IMR-90 (cell line): ENCODE measurements at regions not wholly inside any gene's neighbourhood (a gene's known extent, or its start where the extent isn't known, plus 50 kb on each side); places are given as distances from the start of the nearest gene placed in this dataset.

Source experiments
- ATAC-seq: fragments of 200-7000 bp; cut with Tn5 transposase; 2 replicates; pipeline ENCODE4 v1.9.1; 2020; ENCODE audit warnings: low read depth, mild to moderate bottlenecking, moderate library complexity
- BruUV-seq: library from RNA; stranded (reverse); fragments of 400-500 nt; replicated peaks from 2 replicates; lab custom pipeline; 2021; lab: Mats Ljungman, UMichigan
- CTCF ChIA-PET: fragments of 300-600 bp; formaldehyde crosslinking; extraction: SDS; loops from one replicate; lab custom pipeline; 2021; ENCODE audit warnings: antibody characterized with exemption; lab: Yijun Ruan, JAX
- POLR2A ChIA-PET: fragments of 300-600 bp; sonication (Branson Sonifier 250); formaldehyde crosslinking; loops from one replicate; lab custom pipeline; 2022; ENCODE audit warnings: antibody characterized with exemption; ENCODE audit not compliant: unreplicated experiment; lab: Charles Lee
- DNase-seq: peaks from one replicate; pipeline ENCODE4 v3.0.0; 2013
- H2AFZ ChIP-seq: replicated peaks from 2 replicates; pipeline ENCODE3; 2013; ENCODE audit warnings: low read length, mild to moderate bottlenecking; ENCODE audit not compliant: poor library complexity
- H2AK5ac ChIP-seq: 2 replicates; pipeline ENCODE4 v1.6.1; 2013; ENCODE audit warnings: low read depth, low read length, inconsistent platforms
- H2AK9ac ChIP-seq: replicated peaks from 2 replicates; pipeline ENCODE3; 2013; ENCODE audit warnings: mild to moderate bottlenecking, low read depth, low read length, moderate library complexity; ENCODE audit not compliant: poor library complexity
- H2BK120ac ChIP-seq: 2 replicates; pipeline ENCODE4 v1.6.1; 2013; ENCODE audit warnings: low read depth, low read length, inconsistent platforms
- H2BK15ac ChIP-seq: 3 replicates; pipeline ENCODE4 v1.6.1; 2013; ENCODE audit warnings: low read depth, low read length, inconsistent platforms
- H2BK20ac ChIP-seq: 2 replicates; pipeline ENCODE4 v1.6.1; 2013; ENCODE audit warnings: low read depth, mild to moderate bottlenecking, inconsistent platforms, low read length, moderate library complexity
- H2BK5ac ChIP-seq: 2 replicates; pipeline ENCODE4 v1.6.1; 2013; ENCODE audit warnings: mild to moderate bottlenecking, low read depth, low read length, inconsistent platforms; ENCODE audit not compliant: poor library complexity, severe bottlenecking
- H3K14ac ChIP-seq: replicated peaks from 2 replicates; pipeline ENCODE4 v1.6.1; 2013; ENCODE audit warnings: low read depth, low read length, inconsistent platforms
- H3K18ac ChIP-seq: 2 replicates; pipeline ENCODE4 v1.6.1; 2013; ENCODE audit warnings: low read depth, low read length, control low read depth
- H3K23ac ChIP-seq: 2 replicates; pipeline ENCODE4 v1.6.1; 2013; ENCODE audit warnings: low read depth, low read length, inconsistent platforms
- H3K27ac ChIP-seq: 2 replicates; pipeline ENCODE4 v1.5.1; 2013; ENCODE audit warnings: mild to moderate bottlenecking, control low read depth, low read length; ENCODE audit not compliant: insufficient read depth
- H3K27me3 ChIP-seq: 2 replicates; pipeline ENCODE4 v1.6.1; 2013; ENCODE audit warnings: low read length; ENCODE audit not compliant: control insufficient read depth, insufficient read depth
- H3K36me3 ChIP-seq: 2 replicates; pipeline ENCODE4 v1.6.1; 2013; ENCODE audit warnings: low read length, mixed read lengths; ENCODE audit not compliant: control insufficient read depth, insufficient read depth
- H3K4ac ChIP-seq: 2 replicates; pipeline ENCODE4 v1.6.1; 2013; ENCODE audit warnings: low read depth, low read length, inconsistent platforms
- H3K4me1 ChIP-seq: 2 replicates; pipeline ENCODE4 v1.6.1; 2013; ENCODE audit warnings: low read length, mixed read lengths; ENCODE audit not compliant: control insufficient read depth, insufficient read depth
- H3K4me2 ChIP-seq: 2 replicates; pipeline ENCODE4 v1.6.1; 2013; ENCODE audit warnings: low read depth, mild to moderate bottlenecking, control low read depth, low read length, moderate library complexity
- H3K4me3 ChIP-seq: 2 replicates; pipeline ENCODE4 v1.5.1; 2013; ENCODE audit warnings: low read depth, mild to moderate bottlenecking, control low read depth, low read length, moderate library complexity; ENCODE audit not compliant: insufficient read depth
- H3K56ac ChIP-seq: 2 replicates; pipeline ENCODE4 v1.6.1; 2013; ENCODE audit warnings: low read length, inconsistent platforms; ENCODE audit not compliant: insufficient read depth; ENCODE audit errors: extremely low read depth
- H3K79me1 ChIP-seq, 2 experiments: 2 replicates each; pipeline ENCODE4 v1.6.1; 2013; ENCODE audit warnings: low read length in 2 of 2, inconsistent platforms in 1 of 2, low read depth in 1 of 2
- H3K9ac ChIP-seq: 2 replicates; pipeline ENCODE4 v1.6.1; 2013; ENCODE audit warnings: low read depth, low read length, control low read depth
- H3K9me1 ChIP-seq: 2 replicates; pipeline ENCODE4 v1.6.1; 2013; ENCODE audit warnings: low read length, inconsistent platforms; ENCODE audit not compliant: insufficient read depth
- H3K9me3 ChIP-seq: 2 replicates; pipeline ENCODE4 v1.6.1; 2013; ENCODE audit warnings: low read length; ENCODE audit not compliant: control insufficient read depth, insufficient read depth
- H4K20me1 ChIP-seq: 2 replicates; pipeline ENCODE4 v1.6.1; 2013; ENCODE audit warnings: low read length, inconsistent platforms; ENCODE audit not compliant: insufficient read depth
- H4K5ac ChIP-seq: 2 replicates; pipeline ENCODE4 v1.6.1; 2013; ENCODE audit warnings: mild to moderate bottlenecking, low read depth, low read length, control low read depth
- H4K8ac ChIP-seq, 2 experiments: 2 replicates each; pipeline ENCODE4 v1.6.1; 2013; ENCODE audit warnings: low read depth in 2 of 2, low read length in 2 of 2, control low read depth in 1 of 2, inconsistent platforms in 1 of 2
- H4K91ac ChIP-seq: 2 replicates; pipeline ENCODE4 v1.6.1; 2013; ENCODE audit warnings: low read depth, low read length, inconsistent platforms; ENCODE audit not compliant: insufficient read depth
- BHLHE40 ChIP-seq: fragments of 150-350 bp; IDR thresholded peaks from 2 replicates; pipeline ENCODE4 v1.6.1; 2016; ENCODE audit warnings: mild to moderate bottlenecking, low read depth, low read length
- CEBPB ChIP-seq: IDR thresholded peaks from 2 replicates; pipeline ENCODE4 v1.6.1; 2012; ENCODE audit warnings: low read depth, low read length, improper control_type of control experiment
- CHD1 ChIP-seq: IDR thresholded peaks from 2 replicates; pipeline ENCODE4 v1.6.1; 2012; ENCODE audit warnings: low read depth, low read length, improper control_type of control experiment
- CTCF ChIP-seq: conservative IDR thresholded peaks from 2 replicates; pipeline ENCODE4 v1.5.1; 2012; ENCODE audit warnings: mild to moderate bottlenecking, low read depth, low read length, improper control_type of control experiment
- ELK1 ChIP-seq: fragments of 150-350 bp; IDR thresholded peaks from 2 replicates; pipeline ENCODE4 v1.6.1; 2016; ENCODE audit warnings: low read depth, mild to moderate bottlenecking, low read length, moderate library complexity, borderline replicate concordance
- FOS ChIP-seq: fragments of 150-350 bp; IDR thresholded peaks from 2 replicates; pipeline ENCODE4 v1.6.1; 2016; ENCODE audit warnings: low read depth, low read length
- MAFK ChIP-seq: IDR thresholded peaks from 2 replicates; pipeline ENCODE4 v1.6.1; 2012; ENCODE audit warnings: low read depth, low read length, improper control_type of control experiment
- MAZ ChIP-seq: IDR thresholded peaks from 2 replicates; pipeline ENCODE4 v1.6.1; 2012; ENCODE audit warnings: low read depth, mild to moderate bottlenecking, low read length, improper control_type of control experiment, moderate library complexity, borderline replicate concordance
- MXI1 ChIP-seq: IDR thresholded peaks from 2 replicates; pipeline ENCODE4 v1.6.1; 2012; ENCODE audit warnings: low read depth, mild to moderate bottlenecking, low read length, moderate library complexity, borderline replicate concordance
- NFE2L2 ChIP-seq: fragments of 150-350 bp; IDR thresholded peaks from 2 replicates; pipeline ENCODE4 v1.6.1; 2016; ENCODE audit warnings: low read depth, mild to moderate bottlenecking, low read length
- POLR2A ChIP-seq: IDR thresholded peaks from 2 replicates; pipeline ENCODE4 v1.6.1; 2012; ENCODE audit warnings: mild to moderate bottlenecking, low read depth, low read length
- RAD21 ChIP-seq: IDR thresholded peaks from 2 replicates; pipeline ENCODE4 v1.6.1; 2012; ENCODE audit warnings: low read length, improper control_type of control experiment
- RCOR1 ChIP-seq: IDR thresholded peaks from 2 replicates; pipeline ENCODE4 v1.6.1; 2012; ENCODE audit warnings: mild to moderate bottlenecking, low read length, improper control_type of control experiment; ENCODE audit not compliant: insufficient replicate concordance
- RFX5 ChIP-seq: IDR thresholded peaks from 2 replicates; pipeline ENCODE4 v1.8.0; 2012; ENCODE audit warnings: low read depth, mild to moderate bottlenecking, low read length, moderate library complexity
- SMC3 ChIP-seq: fragments of 150-350 bp; IDR thresholded peaks from 2 replicates; pipeline ENCODE4 v1.6.1; 2016; ENCODE audit warnings: low read depth, mild to moderate bottlenecking, antibody characterized with exemption, low read length, moderate library complexity
- USF2 ChIP-seq: fragments of 150-350 bp; IDR thresholded peaks from 2 replicates; pipeline ENCODE4 v1.6.1; 2017; ENCODE audit warnings: mild to moderate bottlenecking, antibody characterized with exemption, low read length, low read depth
- WGBS, 2 experiments: methylation state at CpG; one replicate each; pipeline versions ENCODE4 v1.1.5 to v1.1.7; 2013; ENCODE audit warnings: missing lambda C conversion rate in 2 of 2; ENCODE audit not compliant: insufficient read length in 1 of 2; ENCODE audit errors: extremely low coverage in 2 of 2; 5-methylcytosine and 5-hydroxymethylcytosine counted together
- dilution Hi-C: fragments of 300-500 bp; cut with HindIII; formaldehyde crosslinking; loops from one replicate; pipeline ENCODE4 v1.14.3; 2018; ENCODE audit warnings: low sequenced_read_pairs; ENCODE audit not compliant: unreplicated experiment
- in situ Hi-C: fragments of 300-500 bp; cut with MboI; formaldehyde crosslinking; loops from 3 replicates; pipeline ENCODE4 v1.14.3; 2019; ENCODE audit warnings: low sequenced_read_pairs, inconsistent platforms, mixed read lengths
- intact Hi-C: fragments of 100-400 bp; cut with micrococcal nuclease; formaldehyde crosslinking; loops from 2 replicates; pipeline ENCODE4 v1.10.0; 2022

- Histone ChIP-seq H3K9me3 (no peaks in the 10 kb centered on the region), H3K9ac (no peak overlapping the region), H4K91ac (no peak overlapping the region), H3K18ac (no peak overlapping the region), H3K23ac (no peak overlapping the region), H2BK120ac (no peak overlapping the region), H3K27ac (no peak overlapping the region), H2AK5ac (no peak overlapping the region), H3K14ac (no peak overlapping the region), H3K9me1 (no peaks in the 10 kb centered on the region), H2BK5ac (no peak overlapping the region), H2BK15ac (no peak overlapping the region), H4K20me1 (no peaks in the 10 kb centered on the region), H3K4me2 (no peak overlapping the region), H2BK20ac (no peak overlapping the region), H2AFZ (no peak overlapping the region), H3K27me3 (no peaks in the 10 kb centered on the region; the same call in 1 of the 2 replicates), H3K4ac (no peak overlapping the region), H3K4me1 (no peaks in the 10 kb centered on the region), H3K4me3 (no peak overlapping the region), H2AK9ac (no peak overlapping the region), H4K5ac (no peak overlapping the region), H3K79me1 (no peaks in the 10 kb centered on the region), H4K8ac (no peak overlapping the region), H3K36me3 (no peaks in the 10 kb centered on the region), H3K56ac (no peak overlapping the region)
- intact Hi-C loops (no loop called here), in situ Hi-C loops (no loop called here), dilution Hi-C loops (no loop called here)
- POLR2A ChIA-PET: no interaction called here
- TF ChIP-seq CTCF: no peak
- TF ChIP-seq MAZ: no peak
- no peak for TF ChIP-seq MXI1
- TF ChIP-seq CEBPB: no peak
- TF ChIP-seq POLR2A: no peak
- no peak for TF ChIP-seq FOS
- no peak for TF ChIP-seq ELK1
- TF ChIP-seq SMC3: no peak
- no peak for TF ChIP-seq BHLHE40
- no peak for TF ChIP-seq CHD1
- TF ChIP-seq MAFK: no peak
- no peak for TF ChIP-seq USF2
- TF ChIP-seq NFE2L2: no peak
- no peak for TF ChIP-seq RCOR1
- no peak for TF ChIP-seq RAD21
- no peak for TF ChIP-seq RFX5
- DNase-seq: no peak
- no peak for ATAC-seq
- CTCF ChIA-PET: no interaction called here
- no TSS peak for BruUV-seq
- WGBS, 2 experiments: 80% methylated on average over 1 of the region's 7 CpGs; no CpG with 5 or more reads in 1 of the 2 experiments
Observed at GRCh38 chr2:8254791-8255447, 426.9 kb upstream of the ID2 start.
